Peyer's patch (tissue), 4 donors: ENCODE measurements at regions not wholly inside any gene's neighbourhood (a gene's known extent, or its start where the extent isn't known, plus 50 kb on each side); places are given as distances from the start of the nearest gene placed in this dataset.

Source experiments
- DNase-seq, 3 donors: peaks; one replicate each; pipeline ENCODE4 v3.0.0-alpha.2; 2017 to 2019
- H3K27ac ChIP-seq, 4 donors: fragments of 200-600 bp; sonication (generic); one replicate each; pipeline ENCODE4 v1.5.1; 2016 to 2019
- H3K27me3 ChIP-seq, 2 donors: fragments of 200-600 bp; sonication (generic); one replicate each; pipeline ENCODE4 v1.5.1; 2019
- H3K36me3 ChIP-seq, 3 donors: fragments of 200-600 bp; sonication (generic); one replicate each; pipeline ENCODE4 v1.5.1; 2016 to 2019
- H3K4me1 ChIP-seq, 4 donors: fragments of 200-600 bp; sonication (generic); one replicate each; pipeline ENCODE4 v1.5.1; 2016 to 2019
- H3K4me3 ChIP-seq, 4 donors: fragments of 200-600 bp; sonication (generic); 1 replicate in 3 of 4; 2 replicates in 1 of 4; pipeline ENCODE4 v1.5.1; 2016 to 2019; ENCODE audit warnings: mild to moderate bottlenecking in 1 of 4
- H3K9me3 ChIP-seq, 4 donors: fragments of 200-600 bp; sonication (generic); one replicate each; pipeline ENCODE4 v1.5.1; 2016 to 2019; ENCODE audit warnings: mild to moderate bottlenecking in 1 of 4
- CTCF ChIP-seq, 6 experiments: fragments of 450-650 bp in 4 of 6; fragments of 200-600 bp in 2 of 6; sonication (generic) in 1 of 6; IDR thresholded peaks; one replicate each; pipeline ENCODE4 v1.5.1; 2017 to 2019; ENCODE audit warnings: antibody characterized with exemption in 6 of 6, mild to moderate bottlenecking in 3 of 6, moderate library complexity in 1 of 6
- POLR2A ChIP-seq, 2 donors: fragments of 450-650 bp; IDR thresholded peaks; one replicate each; pipeline ENCODE4 v1.5.1; 2017; ENCODE audit warnings: antibody characterized with exemption in 2 of 2, mild to moderate bottlenecking in 2 of 2, moderate library complexity in 2 of 2

- Histone ChIP-seq H3K27ac (no peak overlapping the region), H3K9me3 (no peaks in the 10 kb centered on the region), H3K4me3 (no peak overlapping the region), H3K36me3 (no peaks in the 10 kb centered on the region), H3K27me3 (no peaks in the 10 kb centered on the region), H3K4me1 (no peaks in the 10 kb centered on the region)
- no peak for DNase-seq
- no peak for TF ChIP-seq POLR2A (IDR thresholded peaks at IDR 0.05)
- no peak for TF ChIP-seq CTCF (IDR thresholded peaks at IDR 0.05)
These were observed 773.4 kb downstream of the BRINP1 start for GRCh38 chr9:118595719-118596305.

- TF ChIP-seq CTCF (IDR thresholded peaks at IDR 0.05) (no peak), POLR2A (IDR thresholded peaks at IDR 0.05) (no peak)
- Histone ChIP-seq H3K4me3 (no peak overlapping the region), H3K36me3 (no peaks in the 10 kb centered on the region), H3K9me3 (no peaks in the 10 kb centered on the region), H3K27me3 (no peaks in the 10 kb centered on the region), H3K27ac (no peak overlapping the region), H3K4me1 (no peaks in the 10 kb centered on the region)
- DNase-seq: no peak
These were observed 772.7 kb downstream of the BRINP1 start for GRCh38 chr9:118596374-118597015.

- H3K9me3 ChIP-seq: no peaks in the 10 kb centered on the region
- H3K4me1 ChIP-seq: no peaks in the 10 kb centered on the region
- H3K27ac ChIP-seq: no peak overlapping the region
- H3K4me3 ChIP-seq: no peak overlapping the region
- peaks cover 0 to 4% of the 10 kb centered on the region in 2 donors for H3K27me3 ChIP-seq
- H3K36me3 ChIP-seq: no peaks in the 10 kb centered on the region
- no peak for DNase-seq
- TF ChIP-seq CTCF (IDR thresholded peaks at IDR 0.05): no peak
- no peak for TF ChIP-seq POLR2A (IDR thresholded peaks at IDR 0.05)
These were observed 762.6 kb downstream of the BRINP1 start for GRCh38 chr9:118606668-118607067.

GRCh38 chr9:118609355-118610044 is 759.7 kb downstream of the BRINP1 start:
- Histone ChIP-seq H3K27ac (no peak overlapping the region), H3K36me3 (no peaks in the 10 kb centered on the region), H3K4me3 (no peak overlapping the region), H3K9me3 (no peaks in the 10 kb centered on the region), H3K4me1 (no peaks in the 10 kb centered on the region), H3K27me3 (peaks cover 0 to 4% of the 10 kb centered on the region in 2 donors)
- no peak for DNase-seq
- TF ChIP-seq POLR2A (IDR thresholded peaks at IDR 0.05): no peak
- no peak for TF ChIP-seq CTCF (IDR thresholded peaks at IDR 0.05)

GRCh38 chr9:118612201-118612600 is 757.0 kb downstream of the BRINP1 start:
- Histone ChIP-seq H3K36me3 (no peaks in the 10 kb centered on the region), H3K27ac (no peak overlapping the region), H3K4me3 (no peak overlapping the region), H3K9me3 (no peaks in the 10 kb centered on the region), H3K4me1 (no peaks in the 10 kb centered on the region), H3K27me3 (peaks cover 0 to 3% of the 10 kb centered on the region in 2 donors)
- no peak for DNase-seq
- no peak for TF ChIP-seq POLR2A (IDR thresholded peaks at IDR 0.05)
- TF ChIP-seq CTCF (IDR thresholded peaks at IDR 0.05): no peak
